Epidermal melanocyte (primary cell): ENCODE measurements at regions not wholly inside any gene's neighbourhood (a gene's known extent, or its start where the extent isn't known, plus 50 kb on each side); places are given as distances from the start of the nearest gene placed in this dataset.

Experiments
- DNase-seq: peaks from one replicate; pipeline ENCODE4 v3.0.0; 2011; ENCODE audit warnings: low spot score; ENCODE audit not compliant: insufficient read length

GRCh38 chr13:90954605-90955195, 392.8 kb upstream of the MIR17HG start:
- no peak for DNase-seq

DNA sequence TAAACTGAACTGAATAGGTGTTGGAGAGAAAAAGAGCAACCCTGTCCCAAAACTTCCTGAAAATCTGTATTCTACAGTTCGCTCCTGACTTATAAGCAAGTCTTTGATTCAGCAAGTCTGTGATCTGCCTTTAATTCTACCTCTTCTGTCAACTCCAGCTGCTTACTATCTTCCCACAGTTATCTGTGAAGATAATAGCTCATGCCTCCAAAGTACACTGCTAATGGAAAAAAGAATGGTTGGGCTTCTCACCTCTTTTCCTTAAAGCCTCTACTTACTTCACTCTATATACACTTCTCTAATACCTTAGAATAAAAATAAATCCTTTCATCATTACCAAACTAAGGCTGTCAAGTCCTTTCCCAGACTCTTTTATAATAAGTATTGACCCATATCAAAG, 391.5 kb upstream of the MIR17HG start:
- no peak for DNase-seq

DNA sequence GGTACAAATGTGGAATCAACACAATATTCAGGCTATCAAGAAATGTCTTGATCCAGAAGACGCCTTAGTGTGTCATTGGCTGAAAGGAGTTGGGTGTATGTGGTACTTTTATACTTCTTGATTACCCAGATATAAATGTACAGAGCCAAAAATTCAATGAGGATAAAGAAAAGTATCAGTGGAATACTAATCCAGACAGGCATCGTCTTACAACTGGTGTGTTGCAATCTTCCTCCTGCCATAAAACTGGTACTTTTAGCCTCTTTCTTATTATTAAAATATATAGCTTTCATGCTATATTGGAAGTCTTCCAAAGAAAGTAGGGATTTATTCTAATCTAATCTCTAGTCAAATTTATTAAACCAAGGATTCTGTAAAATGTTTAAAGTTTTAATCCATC, 388.6 kb upstream of the MIR17HG start:
- DNase-seq, result no peak

GRCh38 chr13:90968166-90968904, 379.2 kb upstream of the MIR17HG start:
- no peak for DNase-seq

- no peak for DNase-seq
Measured at GRCh38 chr13:90974249-90974975, 373.1 kb upstream of the MIR17HG start.

DNA sequence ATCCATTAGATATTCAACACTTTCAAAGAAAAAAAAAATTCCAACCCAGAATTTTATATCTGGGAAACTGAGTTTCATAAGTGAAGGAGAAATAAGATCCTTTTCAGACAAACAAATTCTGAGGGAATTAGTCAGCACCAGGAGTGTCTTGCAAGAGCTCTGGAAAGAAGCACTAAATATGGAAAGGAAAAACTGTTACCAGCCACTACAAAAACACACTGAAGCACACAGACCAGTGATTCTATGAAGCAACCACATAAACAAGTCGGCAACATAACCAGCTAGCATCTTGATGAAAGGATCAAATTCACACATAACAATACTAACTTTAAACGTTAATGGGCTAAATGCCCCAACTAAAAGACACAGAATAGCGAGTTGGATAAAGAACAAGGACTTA, 368.4 kb upstream of the MIR17HG start:
- DNase-seq, result no peak

GRCh38 chr13:90984756-90985155, 362.7 kb upstream of the MIR17HG start:
- no peak for DNase-seq

- no peak for DNase-seq
Measured at GRCh38 chr13:90995001-90995400, 352.5 kb upstream of the MIR17HG start.

GRCh38 chr13:90995614-90996013, 351.9 kb upstream of the MIR17HG start:
- DNase-seq, result no peak

GRCh38 chr13:90997951-90998350, 349.5 kb upstream of the MIR17HG start:
- DNase-seq, result no peak

GRCh38 chr13:90999401-90999800, 348.1 kb upstream of the MIR17HG start:
- no peak for DNase-seq

DNA sequence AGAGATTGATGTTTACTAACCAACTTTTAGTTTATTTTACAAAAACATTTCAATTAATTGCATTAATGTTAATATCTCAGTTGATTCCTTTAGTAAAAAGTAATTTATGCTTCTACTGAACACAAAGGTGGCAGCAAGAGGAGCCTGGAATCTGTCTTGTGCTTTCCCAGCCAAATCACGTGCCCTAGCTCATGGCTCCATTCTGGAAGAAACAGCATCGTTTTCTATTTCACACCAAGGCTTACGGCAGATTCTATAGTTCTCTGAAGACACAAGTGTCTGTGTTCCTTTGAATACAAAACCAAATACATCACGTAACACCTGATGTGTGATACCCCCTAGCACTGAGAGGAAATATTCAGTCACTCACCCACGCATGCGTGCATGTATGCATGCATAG, 346.1 kb upstream of the MIR17HG start:
- no peak for DNase-seq

DNA sequence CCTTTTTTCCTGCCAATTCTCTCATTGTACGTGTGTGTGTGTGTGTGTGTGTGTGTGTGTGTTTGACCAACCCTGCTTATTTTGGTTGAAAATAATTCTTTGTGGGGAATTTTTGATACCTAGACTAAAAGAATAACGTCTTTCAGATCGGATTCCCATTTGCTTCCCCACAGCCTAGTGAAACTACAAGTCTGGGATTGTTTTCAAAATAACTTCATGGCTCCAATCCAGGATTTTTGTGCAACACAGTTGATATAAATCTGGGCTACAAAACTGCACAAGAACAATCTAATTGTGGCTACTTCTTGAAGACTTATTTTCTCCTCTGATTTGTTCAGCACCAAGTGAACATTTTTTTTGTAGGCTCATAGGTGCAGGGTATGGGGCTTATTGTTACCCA, 332.8 kb upstream of the MIR17HG start:
- no peak for DNase-seq

DNA sequence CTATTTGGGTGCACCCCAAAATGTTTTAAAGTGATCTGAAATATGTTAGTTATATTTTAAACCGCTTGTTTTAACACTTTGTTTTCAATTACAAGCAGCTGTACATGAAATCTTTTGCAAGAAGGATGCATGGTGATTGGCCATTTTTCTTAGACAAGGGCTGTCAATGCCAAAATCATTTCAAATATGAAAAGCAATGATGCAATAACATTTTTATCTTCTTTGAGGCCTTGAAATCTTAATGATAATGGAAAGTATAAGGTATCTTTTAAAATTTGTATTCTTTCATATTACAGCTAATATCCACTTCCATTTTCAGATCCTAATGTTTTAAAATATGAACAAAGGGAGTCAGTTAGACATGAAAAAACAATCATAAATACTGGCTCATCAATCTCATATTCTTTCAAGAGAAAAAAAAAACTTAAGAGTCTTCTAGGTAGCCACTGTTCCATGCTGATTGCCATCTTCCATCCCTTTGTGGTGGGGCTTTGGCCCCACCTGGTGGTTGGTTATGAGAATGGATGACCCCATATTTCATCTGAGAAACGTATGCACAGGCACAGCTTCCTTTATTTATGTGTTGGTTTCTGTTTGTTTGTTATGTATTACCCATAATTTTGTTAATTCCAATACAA, 330.3 kb upstream of the MIR17HG start:
- peak; percentile 30 for DNase-seq

DNA sequence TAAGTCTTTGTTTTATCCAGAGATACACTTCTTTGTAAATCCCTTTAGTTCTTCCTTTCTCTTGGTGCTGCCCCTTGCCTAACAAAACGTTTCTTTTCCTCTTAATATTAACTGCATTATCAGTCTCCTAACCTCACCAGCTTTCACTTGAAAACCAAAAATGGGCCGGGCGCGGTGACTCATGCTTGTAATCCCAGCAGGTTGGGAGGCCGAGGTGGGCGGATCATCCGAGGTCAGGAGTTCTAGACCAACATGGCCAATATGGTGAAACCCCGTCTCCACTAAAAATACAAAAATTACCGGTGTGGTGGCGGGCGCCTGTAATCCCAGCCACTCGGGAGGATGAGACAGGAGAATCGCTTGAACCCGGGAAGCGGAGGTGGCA, 329.8 kb upstream of the MIR17HG start:
- no peak for DNase-seq

GRCh38 chr13:91020461-91021034, 326.9 kb upstream of the MIR17HG start:
- no peak for DNase-seq

DNA sequence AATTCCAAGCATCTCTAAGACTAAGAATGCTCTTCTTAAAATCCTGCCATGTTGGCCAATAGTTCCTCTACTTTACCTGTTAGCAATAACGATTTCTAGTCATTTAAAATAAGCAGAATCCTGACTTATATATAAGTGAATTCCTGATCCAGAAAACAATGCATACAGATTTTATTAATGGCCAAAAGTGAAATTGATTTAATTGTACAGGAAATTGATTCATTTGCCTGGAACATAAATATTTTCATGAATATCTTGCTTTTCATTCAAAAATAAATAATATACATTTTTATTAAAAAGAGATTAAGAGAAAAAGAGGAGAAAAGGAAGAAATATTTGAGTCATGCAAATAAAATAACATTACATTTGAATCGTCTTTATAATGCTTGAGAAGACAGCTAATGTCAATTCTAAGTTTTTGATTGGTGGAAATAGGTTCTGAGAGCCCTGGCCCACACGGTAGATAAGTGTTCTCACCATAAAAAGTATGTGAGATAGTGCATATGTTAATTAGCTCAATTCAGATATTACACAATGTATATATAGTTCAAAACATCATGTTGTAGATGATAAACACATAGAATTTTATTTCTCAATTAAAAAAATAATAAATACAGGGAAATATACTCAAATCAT, 323.2 kb upstream of the MIR17HG start:
- DNase-seq, result no peak

- DNase-seq, result no peak
Measured at GRCh38 chr13:91025442-91025841, 322.0 kb upstream of the MIR17HG start.

DNA sequence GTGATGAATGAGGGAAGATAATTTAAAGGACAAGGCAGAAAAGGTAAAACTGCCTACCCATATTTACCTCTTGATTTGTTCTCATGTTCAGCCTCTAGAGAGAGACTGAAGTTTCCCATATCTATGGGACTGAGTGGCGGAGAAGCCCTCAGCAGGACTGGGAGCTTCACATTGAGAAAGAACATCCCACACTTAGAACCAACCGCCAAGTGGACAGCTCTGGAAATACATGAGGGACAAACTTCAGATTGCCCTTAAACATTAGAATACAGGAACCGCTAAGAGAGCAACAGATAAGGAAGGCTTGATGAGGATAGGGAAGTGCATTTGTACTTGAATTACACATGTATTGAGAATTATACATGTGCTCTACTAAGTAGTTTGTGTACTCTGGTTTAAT, 316.0 kb upstream of the MIR17HG start:
- no peak for DNase-seq

GRCh38 chr13:91032104-91032503, 315.4 kb upstream of the MIR17HG start:
- no peak for DNase-seq

- no peak for DNase-seq
Measured at GRCh38 chr13:91036886-91037285, 310.6 kb upstream of the MIR17HG start.
